ENCODE measurements at regions not wholly inside any gene's neighbourhood (a gene's known extent, or its start where the extent isn't known, plus 50 kb on each side); places are given as distances from the start of the nearest gene placed in this dataset.

DNA sequence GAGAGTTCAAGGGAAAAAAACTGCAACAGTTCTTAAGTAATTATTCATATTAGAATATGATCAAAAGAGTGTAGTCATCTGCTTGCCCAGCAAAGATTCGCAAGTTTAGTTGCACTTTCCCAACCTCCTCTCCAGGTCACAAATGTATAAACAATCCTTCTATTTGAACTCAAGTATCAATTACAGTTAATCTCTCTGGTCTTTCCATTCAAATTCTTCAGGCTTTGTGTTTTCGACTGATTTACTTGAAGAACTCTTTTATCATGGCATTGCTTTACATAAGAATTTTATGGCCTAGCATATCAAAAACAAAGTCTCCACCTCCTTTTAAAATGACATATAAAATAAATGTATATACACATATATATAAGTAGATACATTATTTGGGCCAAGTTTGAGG, 1009.6 kb upstream of the DIAPH2 start:
- Histone ChIP-seq H3K9me3 (no peaks in the 10 kb centered on the region), H3K27ac (no peak overlapping the region), H3K4me3 (no peak overlapping the region), H3K27me3 (ENCODE audit: low read depth) (no peaks in the 10 kb centered on the region), H3K36me3 (no peaks in the 10 kb centered on the region), H3K4me1 (no peaks in the 10 kb centered on the region)
- DNase-seq (no peak), ATAC-seq (no peak)
- intact Hi-C loops (cut with DNase I) = no loop called here
- TF ChIP-seq, protein P1, sequence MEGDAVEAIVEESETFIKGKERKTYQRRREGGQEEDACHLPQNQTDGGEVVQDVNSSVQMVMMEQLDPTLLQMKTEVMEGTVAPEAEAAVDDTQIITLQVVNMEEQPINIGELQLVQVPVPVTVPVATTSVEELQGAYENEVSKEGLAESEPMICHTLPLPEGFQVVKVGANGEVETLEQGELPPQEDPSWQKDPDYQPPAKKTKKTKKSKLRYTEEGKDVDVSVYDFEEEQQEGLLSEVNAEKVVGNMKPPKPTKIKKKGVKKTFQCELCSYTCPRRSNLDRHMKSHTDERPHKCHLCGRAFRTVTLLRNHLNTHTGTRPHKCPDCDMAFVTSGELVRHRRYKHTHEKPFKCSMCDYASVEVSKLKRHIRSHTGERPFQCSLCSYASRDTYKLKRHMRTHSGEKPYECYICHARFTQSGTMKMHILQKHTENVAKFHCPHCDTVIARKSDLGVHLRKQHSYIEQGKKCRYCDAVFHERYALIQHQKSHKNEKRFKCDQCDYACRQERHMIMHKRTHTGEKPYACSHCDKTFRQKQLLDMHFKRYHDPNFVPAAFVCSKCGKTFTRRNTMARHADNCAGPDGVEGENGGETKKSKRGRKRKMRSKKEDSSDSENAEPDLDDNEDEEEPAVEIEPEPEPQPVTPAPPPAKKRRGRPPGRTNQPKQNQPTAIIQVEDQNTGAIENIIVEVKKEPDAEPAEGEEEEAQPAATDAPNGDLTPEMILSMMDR (IDR thresholded peaks at IDR 0.05) = no peak

- no peak overlapping the region for H3K4me3 ChIP-seq
- H3K9me3 ChIP-seq = no peaks in the 10 kb centered on the region
- DNase-seq (no peak), ATAC-seq (no peak)
- no peaks in the 10 kb centered on the region for H3K36me3 ChIP-seq
- intact Hi-C loops (cut with DNase I) = no loop called here
- H3K27me3 ChIP-seq (ENCODE audit: low read depth) = no peaks in the 10 kb centered on the region
- no peak overlapping the region for H3K27ac ChIP-seq
- no peaks in the 10 kb centered on the region for H3K4me1 ChIP-seq
- TF ChIP-seq, protein P1 (IDR thresholded peaks at IDR 0.05) = no peak
Observed at GRCh38 chrX:95675794-95676193, 1008.8 kb upstream of the DIAPH2 start.

DNA sequence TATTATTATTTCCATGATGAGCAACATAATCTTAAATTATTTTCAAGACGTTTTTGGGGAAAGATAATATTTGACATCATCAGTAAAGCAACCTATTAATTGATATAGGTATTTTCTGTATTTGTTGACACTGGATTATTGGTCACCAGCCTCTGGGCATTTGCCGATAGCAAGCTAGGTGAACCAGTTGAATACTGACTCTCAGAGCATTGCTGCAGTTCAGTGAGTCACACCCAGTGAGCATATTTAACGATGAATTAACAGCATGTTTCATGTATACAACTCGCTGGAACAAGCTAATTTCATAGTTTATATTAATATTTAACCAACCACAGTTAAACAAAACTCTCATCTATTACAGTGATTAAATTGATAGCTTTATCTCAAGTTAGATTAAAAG, 1006.0 kb upstream of the DIAPH2 start:
- Histone ChIP-seq H3K4me3 (no peak overlapping the region), H3K9me3 (no peaks in the 10 kb centered on the region), H3K27ac (no peak overlapping the region), H3K36me3 (no peaks in the 10 kb centered on the region), H3K27me3 (ENCODE audit: low read depth) (no peaks in the 10 kb centered on the region), H3K4me1 (no peaks in the 10 kb centered on the region)
- DNase-seq = no peak
- ATAC-seq = no peak
- intact Hi-C loops (cut with DNase I) = no loop called here
- TF ChIP-seq, protein P1 (IDR thresholded peaks at IDR 0.05) = no peak

DNA sequence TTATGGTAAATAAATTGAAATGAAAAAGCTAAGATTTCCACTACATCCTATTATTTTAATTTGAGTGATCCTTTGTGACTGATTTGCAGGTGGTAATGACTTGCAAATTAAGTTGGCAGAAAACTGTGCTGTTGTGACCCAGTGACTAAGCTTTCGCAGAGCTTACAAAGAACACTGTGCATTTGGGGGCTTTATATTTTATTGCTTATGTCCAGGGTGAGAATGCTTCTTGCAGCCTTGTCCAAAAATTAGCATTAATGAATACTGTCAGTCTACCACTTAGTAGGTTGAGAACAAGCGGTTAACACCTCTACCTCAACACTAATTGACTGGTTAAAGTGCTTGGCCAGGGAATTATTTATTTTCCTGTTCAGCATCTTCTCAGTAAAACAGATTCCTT, 991.3 kb upstream of the DIAPH2 start:
- Histone ChIP-seq H3K4me3 (no peak overlapping the region), H3K27me3 (ENCODE audit: low read depth) (no peaks in the 10 kb centered on the region), H3K9me3 (no peaks in the 10 kb centered on the region), H3K36me3 (no peaks in the 10 kb centered on the region), H3K27ac (no peak overlapping the region), H3K4me1 (no peaks in the 10 kb centered on the region)
- ATAC-seq = no peak
- no peak for DNase-seq
- TF ChIP-seq, protein P1 (IDR thresholded peaks at IDR 0.05) = no peak
- intact Hi-C loops (cut with DNase I) = no loop called here

- no peak for ATAC-seq
Observed at GRCh38 chrX:95703696-95704095, 980.9 kb upstream of the DIAPH2 start.

More at GRCh38 chrX:95703696-95704095, 980.9 kb upstream of the DIAPH2 start:
- TF ChIP-seq, protein P1 (IDR thresholded peaks at IDR 0.05) = no peak
- Histone ChIP-seq H3K27ac (no peak overlapping the region), H3K27me3 (ENCODE audit: low read depth) (no peaks in the 10 kb centered on the region), H3K4me3 (no peak overlapping the region), H3K9me3 (no peaks in the 10 kb centered on the region), H3K4me1 (no peaks in the 10 kb centered on the region), H3K36me3 (no peaks in the 10 kb centered on the region)
- intact Hi-C loops (cut with DNase I) = no loop called here
- no peak for DNase-seq
